CD4-positive, alpha-beta T cell treated with Interleukin-10 for 1 hour (primary cell): ENCODE measurements at regions not wholly inside any gene's neighbourhood (a gene's known extent, or its start where the extent isn't known, plus 50 kb on each side); places are given as distances from the start of the nearest gene placed in this dataset.

ENCODE experiments used
- DNase-seq: peaks from one replicate; pipeline ENCODE4 v3.0.0-alpha.2; 2020

GRCh38 chr7:41280491-41280890 lies 422.4 kb downstream of the INHBA start:
- no peak for DNase-seq

- no peak for DNase-seq
These were observed 425.3 kb downstream of the INHBA start for GRCh38 chr7:41277561-41277960.

- no peak for DNase-seq
These were observed 427.6 kb downstream of the INHBA start for GRCh38 chr7:41275255-41275654.

- DNase-seq: no peak
These were observed 428.7 kb downstream of the INHBA start for GRCh38 chr7:41274179-41274578.

- DNase-seq: no peak
These were observed 430.2 kb downstream of the INHBA start for GRCh38 chr7:41272664-41273063.

GRCh38 chr7:41268878-41269277 lies 434.0 kb downstream of the INHBA start:
- DNase-seq: no peak

GRCh38 chr7:41261080-41261479 lies 441.8 kb downstream of the INHBA start:
- no peak for DNase-seq

GRCh38 chr7:41257660-41258059 lies 445.2 kb downstream of the INHBA start:
- DNase-seq: no peak

GRCh38 chr7:41256186-41256945 lies 446.5 kb downstream of the INHBA start:
- no peak for DNase-seq

GRCh38 chr7:41255716-41256115 lies 447.2 kb downstream of the INHBA start:
- DNase-seq: no peak

- no peak for DNase-seq
These were observed 447.8 kb downstream of the INHBA start for GRCh38 chr7:41255113-41255512.

- DNase-seq: no peak
These were observed 449.9 kb downstream of the INHBA start for GRCh38 chr7:41252957-41253356.

GRCh38 chr7:41252551-41252950 lies 450.3 kb downstream of the INHBA start:
- DNase-seq: no peak

- DNase-seq: no peak
These were observed 455.6 kb downstream of the INHBA start for GRCh38 chr7:41247143-41247865.

- no peak for DNase-seq
These were observed 457.0 kb downstream of the INHBA start for GRCh38 chr7:41245916-41246315.

GRCh38 chr7:41244246-41244645 lies 458.6 kb downstream of the INHBA start:
- no peak for DNase-seq

GRCh38 chr7:41241641-41242040 lies 461.2 kb downstream of the INHBA start:
- no peak for DNase-seq

GRCh38 chr7:41239596-41239995 lies 463.3 kb downstream of the INHBA start:
- no peak for DNase-seq

GRCh38 chr7:41238851-41239331 lies 464.0 kb downstream of the INHBA start:
- DNase-seq: no peak

- DNase-seq: no peak
These were observed 464.9 kb downstream of the INHBA start for GRCh38 chr7:41237956-41238355.

- DNase-seq: no peak
These were observed 470.8 kb downstream of the INHBA start for GRCh38 chr7:41232086-41232485.

- no peak for DNase-seq
These were observed 478.7 kb downstream of the INHBA start for GRCh38 chr7:41224063-41224763.

- DNase-seq: no peak
These were observed 480.1 kb downstream of the INHBA start for GRCh38 chr7:41222746-41223145.

- DNase-seq: no peak
These were observed 482.6 kb downstream of the INHBA start for GRCh38 chr7:41220266-41220665.
